Sigmoid colon (tissue), 3 donors: ENCODE measurements at regions not wholly inside any gene's neighbourhood (a gene's known extent, or its start where the extent isn't known, plus 50 kb on each side); places are given as distances from the start of the nearest gene placed in this dataset.

Experiments used
- POLR2A ChIP-seq, 2 donors: fragments of 450-650 bp; IDR thresholded peaks; one replicate each; pipeline ENCODE4 v1.6.1; 2016; ENCODE audit warnings: antibody characterized with exemption in 2 of 2, mild to moderate bottlenecking in 2 of 2, moderate library complexity in 2 of 2
- TF ChIP-seq, protein P1 (sequence below), 4 experiments: fragments of 450-650 bp in 3 of 4; fragments of 200-600 bp in 1 of 4; IDR thresholded peaks; one replicate each; pipeline ENCODE4 v1.5.1; 2016 to 2019; ENCODE audit warnings: antibody characterized with exemption in 4 of 4, mild to moderate bottlenecking in 3 of 4, moderate library complexity in 2 of 4

- TF ChIP-seq, protein P1, sequence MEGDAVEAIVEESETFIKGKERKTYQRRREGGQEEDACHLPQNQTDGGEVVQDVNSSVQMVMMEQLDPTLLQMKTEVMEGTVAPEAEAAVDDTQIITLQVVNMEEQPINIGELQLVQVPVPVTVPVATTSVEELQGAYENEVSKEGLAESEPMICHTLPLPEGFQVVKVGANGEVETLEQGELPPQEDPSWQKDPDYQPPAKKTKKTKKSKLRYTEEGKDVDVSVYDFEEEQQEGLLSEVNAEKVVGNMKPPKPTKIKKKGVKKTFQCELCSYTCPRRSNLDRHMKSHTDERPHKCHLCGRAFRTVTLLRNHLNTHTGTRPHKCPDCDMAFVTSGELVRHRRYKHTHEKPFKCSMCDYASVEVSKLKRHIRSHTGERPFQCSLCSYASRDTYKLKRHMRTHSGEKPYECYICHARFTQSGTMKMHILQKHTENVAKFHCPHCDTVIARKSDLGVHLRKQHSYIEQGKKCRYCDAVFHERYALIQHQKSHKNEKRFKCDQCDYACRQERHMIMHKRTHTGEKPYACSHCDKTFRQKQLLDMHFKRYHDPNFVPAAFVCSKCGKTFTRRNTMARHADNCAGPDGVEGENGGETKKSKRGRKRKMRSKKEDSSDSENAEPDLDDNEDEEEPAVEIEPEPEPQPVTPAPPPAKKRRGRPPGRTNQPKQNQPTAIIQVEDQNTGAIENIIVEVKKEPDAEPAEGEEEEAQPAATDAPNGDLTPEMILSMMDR (IDR thresholded peaks at IDR 0.05), result no peak
- TF ChIP-seq POLR2A (IDR thresholded peaks at IDR 0.05), result no peak
These were observed 160.3 kb upstream of the SYT13 start for GRCh38 chr11:45446434-45446833.
